ENCODE measurements at regions not wholly inside any gene's neighbourhood (a gene's known extent, or its start where the extent isn't known, plus 50 kb on each side); places are given as distances from the start of the nearest gene placed in this dataset.

- no peak for DNase-seq (ENCODE audit: low read depth)
Observed at GRCh38 chr15:95448531-95449229, 881.8 kb upstream of the NR2F2 start.

GRCh38 chr15:95449230-95449628 is 881.3 kb upstream of the NR2F2 start:
- no peak for DNase-seq (ENCODE audit: low read depth)

DNA sequence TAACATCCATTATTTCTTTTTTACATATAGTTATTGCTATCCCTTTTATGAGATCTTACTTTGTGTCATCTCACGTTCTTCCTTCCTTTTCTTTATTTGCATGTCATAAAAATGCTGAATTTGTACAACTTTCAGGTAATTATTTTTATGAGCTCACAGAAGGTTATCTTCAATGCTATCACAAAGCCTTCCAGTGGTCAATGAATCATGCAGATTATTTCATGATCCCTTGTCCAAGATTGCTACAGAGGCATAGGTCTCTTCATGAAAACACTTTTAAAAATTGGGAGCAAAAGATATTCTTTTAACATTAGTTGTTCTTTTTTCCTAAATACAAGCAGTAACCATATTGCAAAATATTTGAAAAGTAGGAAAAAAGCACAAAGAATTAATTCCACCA is 880.1 kb upstream of the NR2F2 start:
- DNase-seq (ENCODE audit: low read depth) = no peak

GRCh38 chr15:95451938-95452337 is 878.6 kb upstream of the NR2F2 start:
- DNase-seq (ENCODE audit: low read depth) = no peak

GRCh38 chr15:95454403-95455262 is 875.9 kb upstream of the NR2F2 start:
- no peak for DNase-seq (ENCODE audit: low read depth)

- DNase-seq (ENCODE audit: low read depth) = no peak
Observed at GRCh38 chr15:95457520-95457919, 873.0 kb upstream of the NR2F2 start.

DNA sequence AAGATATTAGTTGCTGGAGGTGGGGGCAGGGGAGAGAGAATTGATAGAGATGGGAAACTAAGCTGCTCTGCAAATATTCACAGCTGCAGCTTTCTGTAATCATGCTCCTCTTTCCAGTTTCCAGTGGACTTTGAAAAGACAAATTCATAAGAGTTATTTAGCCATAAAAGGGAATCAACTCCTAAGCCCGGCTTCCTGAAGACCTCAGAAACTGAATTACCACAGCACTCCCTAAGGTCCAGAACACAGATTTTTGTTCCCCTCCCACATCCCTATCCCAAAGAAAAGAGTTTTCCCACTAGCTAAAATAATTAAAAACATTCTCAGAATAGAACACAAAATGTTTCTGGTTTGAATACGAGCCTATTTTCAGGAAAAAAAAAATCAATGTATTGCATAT is 871.8 kb upstream of the NR2F2 start:
- DNase-seq (ENCODE audit: low read depth) = no peak

DNA sequence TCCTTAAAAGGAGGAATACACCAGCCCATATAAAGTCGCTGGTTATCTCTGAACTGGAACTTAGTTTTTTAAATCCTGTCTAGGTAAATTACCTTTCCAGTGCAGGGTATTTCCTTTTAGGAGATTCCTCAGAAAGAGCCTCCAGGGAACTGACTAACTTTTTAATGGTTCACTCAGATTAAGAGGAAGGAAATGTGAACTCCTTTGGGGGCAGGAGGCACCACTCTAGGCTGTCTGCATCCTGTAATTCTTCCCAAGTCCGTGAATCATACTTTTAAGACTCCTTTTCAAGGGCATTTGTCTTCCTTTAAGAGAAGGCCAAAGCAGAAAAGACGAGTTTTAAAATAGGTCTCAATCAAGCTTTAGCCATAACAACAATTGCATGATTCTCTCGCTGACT is 871.2 kb upstream of the NR2F2 start:
- DNase-seq (ENCODE audit: low read depth) = no peak

DNA sequence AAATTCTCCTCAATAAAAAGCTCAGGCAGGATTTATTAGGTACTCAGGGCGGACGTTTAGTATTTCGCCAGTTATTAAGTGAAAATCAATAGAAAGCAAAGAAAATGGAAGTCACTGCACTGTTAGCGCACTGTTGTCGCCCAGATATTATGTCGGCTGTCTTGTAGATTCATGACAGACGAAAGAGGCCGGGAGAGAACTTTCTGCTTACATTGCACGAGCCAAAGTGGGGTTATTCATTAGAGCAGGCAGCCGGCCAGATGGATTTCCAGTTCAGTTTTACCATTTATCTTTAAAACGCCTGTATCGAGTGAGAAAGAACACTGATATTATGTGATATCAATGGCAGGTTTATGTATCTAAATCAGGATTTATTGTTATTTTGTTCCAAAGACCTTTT is 866.0 kb upstream of the NR2F2 start:
- no peak for DNase-seq (ENCODE audit: low read depth)

DNA sequence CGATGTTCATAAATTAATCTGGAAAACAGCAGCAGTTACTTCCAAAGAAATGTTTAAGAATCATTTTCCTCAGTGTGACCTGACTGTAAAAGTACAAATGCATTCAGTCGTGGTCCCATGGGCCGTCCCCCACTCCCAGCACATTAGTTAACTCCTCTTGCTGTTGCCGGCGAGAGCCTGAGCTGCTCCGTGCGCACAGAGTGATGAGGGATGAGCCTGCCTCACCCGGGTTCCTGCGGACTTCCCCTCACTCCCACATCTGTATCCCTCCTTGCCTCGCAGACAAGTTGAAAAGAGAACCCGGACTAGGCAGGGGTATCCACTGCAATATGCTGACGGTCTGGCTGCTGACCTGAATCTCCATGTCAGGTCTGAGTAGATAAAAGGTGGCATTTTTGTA is 861.7 kb upstream of the NR2F2 start:
- DNase-seq (ENCODE audit: low read depth) = no peak

GRCh38 chr15:95469496-95470000 is 861.0 kb upstream of the NR2F2 start:
- no peak for DNase-seq (ENCODE audit: low read depth)

- DNase-seq (ENCODE audit: low read depth) = no peak
Observed at GRCh38 chr15:95470529-95470928, 860.0 kb upstream of the NR2F2 start.

- no peak for DNase-seq (ENCODE audit: low read depth)
Observed at GRCh38 chr15:95470997-95471689, 859.4 kb upstream of the NR2F2 start.

DNA sequence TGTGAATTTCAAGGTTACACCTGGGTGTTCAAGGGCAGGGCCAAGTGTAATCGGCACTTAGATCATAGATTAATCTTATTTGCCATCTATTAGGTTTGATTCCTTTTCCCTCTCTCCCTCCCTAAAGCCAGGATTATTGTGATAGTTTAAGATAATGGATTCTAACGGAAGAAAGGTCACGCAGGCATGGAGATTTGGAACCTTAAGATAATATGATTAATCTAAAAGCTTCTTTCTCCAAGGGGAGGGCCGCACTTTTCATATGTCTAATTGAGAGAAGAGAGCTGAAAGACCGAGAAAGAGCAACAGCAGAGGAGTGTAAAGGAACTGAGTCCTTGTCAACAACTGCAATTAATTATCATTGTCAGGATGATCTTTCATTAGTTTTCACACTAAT is 858.8 kb upstream of the NR2F2 start:
- no peak for DNase-seq (ENCODE audit: low read depth)

DNA sequence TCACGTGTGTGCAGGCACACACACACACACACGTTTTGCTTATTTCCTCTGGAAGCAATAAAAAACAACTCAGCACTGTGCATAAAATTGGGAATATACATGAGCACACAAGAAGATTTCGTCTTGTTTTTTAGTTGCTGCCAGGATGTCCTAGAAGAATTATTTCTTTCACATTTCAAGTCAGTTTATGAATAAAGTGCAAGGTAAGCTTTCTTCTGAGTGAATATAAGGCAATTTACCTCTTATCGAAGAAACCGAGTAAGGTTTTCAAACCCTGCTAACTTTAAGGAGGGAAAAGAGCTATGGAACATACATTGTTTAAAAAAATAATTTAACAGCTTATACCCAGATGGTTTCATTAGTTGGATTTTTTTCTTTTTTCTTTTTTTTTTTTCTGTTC is 855.4 kb upstream of the NR2F2 start:
- no peak for DNase-seq (ENCODE audit: low read depth)

DNA sequence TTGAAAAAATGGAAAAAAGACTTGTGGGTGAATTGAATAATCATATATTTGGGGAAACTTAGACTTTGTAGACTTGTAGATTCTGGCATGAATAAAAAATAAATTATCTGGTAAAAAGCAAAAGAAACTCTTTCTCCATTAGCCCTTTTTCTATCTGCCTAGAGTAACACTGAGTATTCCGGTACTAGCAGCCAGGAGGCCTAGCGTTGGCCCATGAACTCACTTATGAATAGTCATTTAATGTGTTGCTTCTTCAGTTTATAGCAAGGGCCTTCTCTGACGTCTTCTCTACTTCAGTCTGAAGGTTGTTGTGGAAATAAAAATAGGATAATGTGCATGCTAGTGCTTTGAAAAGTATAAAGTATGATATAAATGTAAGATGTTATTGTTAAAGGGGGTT is 851.2 kb upstream of the NR2F2 start:
- no peak for DNase-seq (ENCODE audit: low read depth)

DNA sequence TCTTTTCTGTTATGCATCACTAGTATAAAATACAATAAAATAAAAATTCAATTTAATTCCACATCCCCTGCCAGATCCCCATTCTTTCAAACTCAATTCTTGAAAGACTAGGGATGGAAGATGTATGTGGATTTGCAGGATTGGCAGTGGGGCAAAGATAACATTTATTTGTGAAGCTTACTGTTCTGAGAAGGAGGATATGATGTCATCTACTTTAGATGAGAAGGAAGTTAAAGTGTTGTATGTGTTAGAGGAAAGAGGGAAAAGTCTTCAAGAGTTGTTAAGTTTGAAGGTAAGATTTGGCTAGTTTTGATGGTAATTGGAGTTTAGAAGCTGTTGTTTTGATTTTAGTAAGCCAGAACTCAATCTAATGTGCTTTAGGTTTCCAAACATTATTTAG is 845.1 kb upstream of the NR2F2 start:
- DNase-seq (ENCODE audit: low read depth) = no peak

DNA sequence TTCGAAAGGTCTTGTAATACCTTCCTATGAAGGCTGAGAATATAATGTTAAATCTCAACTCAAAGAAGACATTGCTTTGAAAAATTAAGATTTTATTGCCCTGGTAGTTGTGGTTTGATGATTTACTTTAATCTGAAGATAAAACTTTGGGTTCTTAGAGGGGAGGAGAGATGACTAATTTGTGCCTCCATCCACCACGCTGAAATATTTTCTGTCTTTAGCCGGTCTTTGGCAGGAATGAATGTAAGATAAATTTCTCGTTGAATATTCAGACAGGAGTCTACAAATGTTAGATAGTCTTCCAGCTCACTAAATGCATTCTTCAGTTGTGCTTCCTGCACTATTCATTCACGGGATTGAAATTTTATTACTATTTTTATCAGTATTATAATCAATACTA is 844.3 kb upstream of the NR2F2 start:
- no peak for DNase-seq (ENCODE audit: low read depth)

DNA sequence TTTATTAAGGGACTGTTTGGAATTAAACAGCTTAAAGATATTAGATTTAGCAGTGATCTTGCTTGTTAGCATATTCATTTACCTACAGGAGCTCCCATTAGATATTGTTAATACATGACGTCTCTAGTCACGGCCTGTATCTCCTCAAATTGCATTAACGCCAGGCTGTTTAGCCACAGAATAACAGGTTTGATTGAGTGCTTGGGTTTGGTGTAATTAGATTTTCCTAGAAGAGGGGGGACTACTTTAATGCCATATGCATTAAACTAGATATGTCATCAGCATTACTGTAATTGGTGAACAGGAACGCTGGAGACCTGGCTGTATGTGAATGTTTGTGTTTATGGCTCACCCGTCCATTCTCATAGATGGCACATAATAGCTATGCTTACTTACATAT is 841.4 kb upstream of the NR2F2 start:
- DNase-seq (ENCODE audit: low read depth) = no peak

DNA sequence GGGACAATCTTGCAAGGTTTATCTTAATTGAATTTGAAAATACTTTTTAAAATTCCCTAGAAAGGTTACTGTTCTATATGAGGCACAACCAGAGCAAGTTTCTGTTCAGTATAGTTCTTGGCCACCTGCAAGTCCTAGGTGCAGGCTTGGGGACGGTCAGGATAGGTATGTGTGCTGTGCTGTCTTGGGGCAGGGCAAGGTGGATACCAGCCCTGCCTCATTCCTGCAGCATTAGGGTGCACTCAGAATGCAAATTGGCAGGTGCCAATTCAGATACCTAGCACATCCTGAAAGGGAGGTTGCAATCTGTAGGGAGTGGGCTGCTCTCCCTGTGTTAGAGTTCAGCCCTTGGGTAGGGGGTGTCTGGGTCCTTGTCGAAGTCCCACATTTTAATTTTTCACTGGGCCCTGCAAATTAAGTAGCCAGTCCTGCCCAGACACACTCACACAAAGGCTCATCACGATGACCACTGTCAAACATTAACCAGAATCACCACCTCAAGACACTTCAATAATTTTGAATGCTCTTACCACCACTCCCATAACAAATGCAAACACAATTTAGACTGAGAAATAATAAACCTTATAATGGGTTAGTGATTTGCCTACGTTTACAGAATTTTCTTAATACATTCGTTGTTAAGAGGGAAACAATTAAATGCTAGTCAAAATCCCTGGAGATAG is 838.0 kb upstream of the NR2F2 start:
- no peak for DNase-seq (ENCODE audit: low read depth)

GRCh38 chr15:95494971-95495541 is 835.4 kb upstream of the NR2F2 start:
- no peak for DNase-seq (ENCODE audit: low read depth)

GRCh38 chr15:95497634-95498033 is 832.9 kb upstream of the NR2F2 start:
- DNase-seq (ENCODE audit: low read depth) = no peak
